Left colon (tissue), 2 donors: ENCODE measurements at regions not wholly inside any gene's neighbourhood (a gene's known extent, or its start where the extent isn't known, plus 50 kb on each side); places are given as distances from the start of the nearest gene placed in this dataset.

Source experiments
- ATAC-seq: fragments of 200-7000 bp; cut with Tn5 transposase; one replicate; pipeline ENCODE4 v1.9.1; 2020; ENCODE audit warnings: mild to moderate bottlenecking, moderate library complexity
- DNase-seq, 2 donors: peaks; one replicate each; pipeline ENCODE4 v3.0.0-alpha.2; 2020
- intact Hi-C, 2 donors: fragments of 100-400 bp; cut with DNase I in 1 of 2; cut with micrococcal nuclease in 1 of 2; formaldehyde crosslinking; loops; one replicate each; pipeline versions ENCODE4 v1.11.2 to v1.14.0; 2022; cut with DNase I, micrococcal nuclease
- donor health status: DM: no; HTN: no; CAD: no.
- donor health status: DM: yes; HTN: yes; CAD: no.

DNA sequence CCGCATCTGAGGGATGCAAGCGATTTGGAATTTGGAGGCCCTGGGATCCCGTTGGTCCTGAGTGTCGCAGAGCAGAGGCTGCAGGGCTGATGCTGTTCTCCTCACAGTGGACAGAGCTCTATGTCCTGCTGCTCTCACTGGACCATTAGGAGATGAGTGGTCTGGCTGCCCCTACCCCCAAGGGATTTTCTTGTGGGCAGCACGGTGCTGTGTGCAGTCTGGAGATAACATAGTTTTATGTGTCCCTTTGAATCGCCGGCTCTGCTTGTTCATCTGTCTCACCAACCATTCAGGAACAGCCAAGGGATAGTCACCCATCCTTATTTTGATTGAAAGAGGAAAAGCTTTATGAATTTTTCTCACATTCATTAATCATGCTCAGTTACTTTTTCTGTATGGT lies 49.9 kb downstream of the CHRM3 start:
- DNase-seq (no peak), ATAC-seq (no peak)
- intact Hi-C loops = no loop called here

DNA sequence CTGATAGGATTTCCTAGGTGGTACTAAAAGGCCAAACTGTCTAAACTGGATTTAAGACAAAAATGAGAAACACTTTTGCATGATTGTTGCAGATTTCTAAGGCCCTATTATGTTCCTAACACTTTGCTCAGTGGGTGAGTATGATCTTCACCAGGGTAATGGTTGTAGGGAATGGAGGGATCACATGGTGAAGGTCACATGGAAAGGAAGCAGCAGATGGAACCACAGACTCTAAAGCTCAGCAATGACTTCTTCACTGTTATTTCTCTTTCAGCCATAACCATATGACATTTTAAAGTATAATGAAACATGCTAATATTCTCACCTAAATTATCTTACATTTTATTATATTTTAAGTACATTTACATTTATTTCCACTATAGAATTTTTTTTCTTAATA lies 51.5 kb downstream of the CHRM3 start:
- ATAC-seq = no peak
- DNase-seq = no peak
- intact Hi-C loops = no loop called here

DNA sequence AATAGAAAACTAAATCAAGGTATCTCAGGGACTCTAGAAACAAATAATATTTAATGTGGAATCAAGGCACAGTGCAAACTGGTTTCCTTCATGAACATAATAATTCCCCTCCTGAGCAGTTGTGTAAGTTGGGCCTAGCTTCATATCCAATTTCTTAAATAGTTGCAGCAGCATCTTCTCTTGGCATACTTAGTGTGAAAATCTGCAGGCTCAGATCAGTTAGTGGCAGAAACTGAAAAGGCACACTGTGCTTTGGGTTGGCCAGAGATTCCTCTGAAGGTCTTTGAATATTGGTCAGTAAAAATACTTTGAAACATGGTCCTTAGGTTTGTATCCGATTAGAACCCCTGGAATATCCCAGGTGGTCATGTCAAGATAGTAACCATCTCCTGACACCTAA lies 52.5 kb downstream of the CHRM3 start:
- intact Hi-C loops = no loop called here
- ATAC-seq (no peak), DNase-seq (no peak)

DNA sequence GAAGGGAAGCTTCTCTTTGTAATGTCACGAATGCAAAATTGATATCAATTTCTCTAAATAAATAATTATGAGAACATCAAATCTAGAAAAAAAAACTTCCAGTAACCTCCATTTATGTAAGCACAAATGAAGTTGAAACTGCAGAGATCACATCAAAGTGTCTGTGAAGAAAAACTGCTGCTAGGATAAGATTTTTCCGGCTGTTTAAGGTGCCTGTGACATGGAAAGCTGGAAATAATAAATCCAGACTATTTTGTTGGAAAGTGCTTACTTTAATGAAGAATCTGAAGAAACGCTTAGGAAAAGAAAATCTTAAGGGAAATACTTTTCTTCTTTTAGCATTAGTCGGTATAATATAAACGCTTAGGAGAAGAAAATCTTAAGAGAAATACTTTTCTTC lies 57.0 kb downstream of the CHRM3 start:
- DNase-seq (no peak), ATAC-seq (no peak)
- intact Hi-C loops = no loop called here

DNA sequence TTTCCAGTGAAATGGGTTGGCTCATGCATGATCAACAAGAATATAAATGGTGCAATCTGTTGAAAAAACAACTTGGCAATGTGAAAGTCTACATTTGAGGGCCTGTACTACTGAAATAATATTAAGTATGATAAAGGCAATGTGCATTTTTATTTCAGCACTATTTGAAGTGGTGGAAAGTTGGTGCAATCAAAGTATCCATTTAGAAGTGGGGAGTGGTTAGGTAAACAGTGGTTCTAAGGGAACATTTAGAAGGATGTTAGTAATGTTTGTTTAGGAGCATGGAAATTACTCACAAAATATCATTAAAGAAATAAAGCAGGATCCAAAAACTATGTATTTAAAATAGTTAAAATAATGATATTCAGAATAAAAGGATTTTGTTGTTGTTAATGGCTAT lies 60.2 kb downstream of the CHRM3 start:
- intact Hi-C loops = no loop called here
- ATAC-seq = peak; percentile 69

DNA sequence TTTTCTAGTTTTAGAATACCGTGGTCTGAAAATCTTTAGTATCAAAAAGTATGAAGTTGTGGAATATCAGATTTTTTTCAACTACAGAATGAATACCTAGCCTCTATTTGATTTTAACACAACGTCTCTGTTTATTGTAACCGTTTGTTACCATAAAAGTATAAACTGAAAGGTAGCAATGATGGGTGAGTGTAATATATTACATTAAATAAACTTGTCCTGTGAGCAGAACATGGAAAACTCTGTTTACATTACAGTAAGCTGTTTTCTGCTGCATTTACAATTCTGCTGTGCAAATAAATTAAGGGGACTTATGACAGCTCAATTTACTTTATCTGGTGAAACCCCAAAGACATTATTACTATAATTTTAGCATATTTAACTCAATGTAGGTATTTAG lies 62.5 kb downstream of the CHRM3 start:
- ATAC-seq (peak; percentile 85), DNase-seq (no peak)
- intact Hi-C loops = no loop called here

More for the DNA sequence above, 60.2 kb downstream of the CHRM3 start:
- no peak for DNase-seq

DNA sequence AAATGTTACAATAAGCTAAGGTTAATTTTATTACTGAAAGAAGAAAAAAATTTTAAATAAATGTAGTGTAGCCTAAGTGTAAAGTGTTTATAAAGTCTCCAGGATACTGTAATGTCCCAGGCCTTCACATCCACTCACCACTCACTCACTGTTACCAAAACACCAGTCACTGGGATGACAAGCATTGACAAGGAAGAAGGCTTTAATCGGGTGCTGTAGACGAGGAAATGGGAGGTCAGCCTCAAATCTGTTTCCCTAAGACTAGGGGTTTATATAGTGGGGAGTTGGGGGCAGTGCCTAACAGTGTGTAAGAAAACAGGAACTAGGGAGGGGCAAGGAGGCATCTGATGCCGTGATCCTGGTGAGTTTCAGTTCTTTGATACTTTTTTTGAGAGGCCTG lies 69.4 kb downstream of the CHRM3 start:
- ATAC-seq = no peak
- DNase-seq = no peak
- intact Hi-C loops = no loop called here

DNA sequence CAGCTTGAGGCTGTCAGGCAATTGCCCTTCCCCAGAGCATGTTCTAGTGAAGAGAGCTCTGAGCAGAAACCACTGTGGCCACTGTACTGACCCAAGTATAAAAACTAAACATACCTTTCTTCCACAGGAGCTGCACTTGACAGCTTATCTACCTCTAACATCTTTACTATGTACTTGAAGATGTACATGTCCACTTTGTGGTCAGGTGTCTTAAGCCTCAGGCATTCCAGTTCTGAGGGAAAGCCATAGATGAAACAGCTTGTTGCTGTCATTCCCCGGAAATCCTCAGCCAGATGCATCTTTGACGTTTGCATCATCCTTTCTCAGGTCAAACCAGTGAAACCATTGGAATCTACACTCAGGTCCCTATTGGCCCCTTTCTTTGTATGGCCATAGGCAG lies 70.4 kb downstream of the CHRM3 start:
- no peak for DNase-seq
- intact Hi-C loops = no loop called here
- no peak for ATAC-seq

DNA sequence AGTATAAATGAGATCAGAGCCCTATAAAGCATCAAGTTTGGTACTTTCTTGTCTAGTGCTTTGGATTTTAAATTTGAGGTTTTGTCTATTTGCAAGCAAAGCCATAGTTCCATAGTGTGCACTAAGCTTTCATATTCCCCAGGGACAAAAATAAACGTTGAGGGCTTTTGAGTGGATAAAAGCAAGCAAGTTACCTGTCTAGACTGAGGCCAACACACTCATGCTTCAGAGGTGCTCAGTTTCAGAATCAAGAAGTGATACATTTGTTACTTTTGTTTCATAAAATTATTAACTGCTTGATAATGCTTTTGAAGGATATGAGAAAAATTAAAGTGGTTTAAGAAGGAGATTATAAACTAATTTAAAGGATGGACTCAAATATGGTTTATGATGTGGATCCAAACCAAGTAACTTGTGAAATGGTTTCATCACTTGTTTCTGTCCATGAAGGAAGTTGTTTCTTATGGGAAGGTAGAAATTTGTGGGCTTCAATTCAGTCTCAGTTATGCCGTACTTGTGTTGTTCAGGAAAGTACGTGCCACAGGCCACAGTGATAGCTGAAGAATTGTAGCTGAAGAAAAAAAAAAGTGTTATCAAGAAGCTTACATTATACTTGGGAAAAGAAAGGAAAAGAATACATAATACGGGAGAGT lies 71.2 kb downstream of the CHRM3 start:
- no peak for DNase-seq
- no peak for ATAC-seq
- intact Hi-C loops = no loop called here

DNA sequence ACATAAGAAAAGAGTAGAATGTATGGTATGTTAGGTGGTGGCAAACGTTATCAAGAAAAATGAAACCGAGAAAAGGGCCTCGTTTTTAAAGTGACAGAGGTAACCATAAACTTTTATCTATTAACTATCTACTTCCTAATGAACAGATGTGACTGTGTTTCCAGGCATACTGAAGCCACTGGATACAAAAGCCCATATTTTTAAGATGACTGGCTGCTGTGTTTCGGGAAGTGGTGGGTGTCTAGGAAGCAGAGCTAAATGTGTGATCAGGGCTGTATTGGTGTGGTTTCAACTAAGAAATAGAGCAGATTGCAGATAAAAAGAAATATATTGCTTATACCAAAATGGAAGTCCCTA lies 71.8 kb downstream of the CHRM3 start:
- intact Hi-C loops = no loop called here
- no peak for ATAC-seq
- DNase-seq = no peak

DNA sequence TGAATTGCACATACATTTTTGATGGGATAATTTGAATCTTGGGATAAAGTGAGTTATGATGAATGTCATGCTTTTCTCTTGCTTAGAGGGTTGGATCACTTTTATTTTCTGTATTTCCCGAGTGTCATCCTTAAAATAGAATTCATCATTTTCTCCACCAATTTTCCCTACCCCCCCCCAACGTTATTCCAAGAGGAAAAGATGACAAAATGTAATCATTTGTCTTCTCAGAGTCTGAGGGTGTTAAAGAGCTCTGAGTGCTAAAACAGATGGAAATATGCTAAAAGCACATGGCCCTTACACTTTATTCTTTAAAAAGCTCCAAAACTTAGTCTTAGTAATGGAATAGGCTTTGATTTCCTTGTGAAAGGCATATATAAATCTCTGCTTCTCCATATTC lies 81.4 kb downstream of the CHRM3 start:
- intact Hi-C loops = no loop called here
- ATAC-seq (no peak), DNase-seq (no peak)

DNA sequence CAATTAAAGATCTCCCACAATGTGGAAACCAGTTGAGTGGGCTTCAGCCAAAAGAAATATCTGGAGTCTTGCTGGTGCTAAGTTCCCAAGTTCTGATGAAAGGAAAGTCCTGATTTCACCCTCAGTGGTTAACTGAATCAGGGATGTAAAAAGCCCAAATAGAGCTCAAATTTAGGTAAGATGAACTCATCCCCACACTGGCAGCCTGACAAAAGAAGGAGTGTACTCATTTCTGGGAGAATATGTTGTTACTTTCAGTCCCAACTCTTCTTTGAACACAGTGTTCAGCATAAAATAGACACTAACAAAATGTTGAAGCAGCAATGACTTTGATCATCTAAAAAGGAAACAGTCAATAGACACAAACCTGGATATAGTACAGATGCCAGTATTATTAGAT lies 91.7 kb downstream of the CHRM3 start:
- intact Hi-C loops = no loop called here
- ATAC-seq = no peak
- no peak for DNase-seq

DNA sequence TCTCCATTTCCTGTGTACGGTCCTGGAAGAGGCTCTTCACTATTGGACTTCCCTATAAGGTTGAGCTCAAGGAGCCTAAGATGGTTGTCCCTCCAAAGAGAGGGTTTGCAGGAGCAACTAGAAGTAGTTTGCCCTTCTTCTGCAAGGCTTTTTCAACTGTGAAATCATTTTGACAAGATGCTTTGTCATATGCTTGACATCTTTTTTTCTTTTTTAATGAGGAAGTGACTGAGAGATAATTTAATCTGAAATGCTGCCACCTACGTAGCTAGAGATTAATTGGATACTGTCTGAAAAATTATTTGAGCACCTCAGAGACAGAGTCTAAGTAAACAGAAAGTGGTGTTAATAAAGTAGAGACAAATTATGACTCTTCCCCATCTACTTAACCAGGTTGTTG lies 97.0 kb downstream of the CHRM3 start:
- ATAC-seq (no peak), DNase-seq (no peak)
- intact Hi-C loops = no loop called here

DNA sequence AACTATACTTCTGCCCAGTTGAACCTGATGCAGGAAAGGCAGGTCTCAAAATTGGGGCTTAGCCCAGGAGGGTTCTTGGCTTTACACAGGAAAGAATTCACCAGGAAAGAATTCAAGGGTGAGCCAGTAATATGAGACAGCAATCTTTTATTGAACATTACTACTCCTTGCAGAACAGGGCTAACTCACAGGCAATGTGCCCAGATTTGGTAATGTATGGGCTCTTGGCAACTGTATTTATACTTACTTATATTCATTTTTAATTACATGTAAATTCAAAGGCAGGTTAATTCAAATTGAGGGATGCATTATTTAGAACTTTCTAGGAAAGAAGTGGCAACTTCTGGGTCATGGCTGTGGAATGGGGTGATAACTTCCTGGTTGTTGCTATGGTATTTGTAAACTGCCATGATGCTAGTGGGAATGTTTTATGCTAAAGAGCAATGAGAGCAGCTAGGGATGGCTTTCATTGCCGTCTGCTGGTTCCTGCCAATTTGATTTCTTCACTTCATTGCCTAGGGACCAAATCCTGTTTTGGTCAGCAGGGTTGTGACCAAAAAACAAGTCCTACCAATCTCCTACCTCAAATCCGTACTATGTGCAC lies 107.5 kb downstream of the CHRM3 start:
- intact Hi-C loops = no loop called here
- no peak for ATAC-seq
- no peak for DNase-seq

DNA sequence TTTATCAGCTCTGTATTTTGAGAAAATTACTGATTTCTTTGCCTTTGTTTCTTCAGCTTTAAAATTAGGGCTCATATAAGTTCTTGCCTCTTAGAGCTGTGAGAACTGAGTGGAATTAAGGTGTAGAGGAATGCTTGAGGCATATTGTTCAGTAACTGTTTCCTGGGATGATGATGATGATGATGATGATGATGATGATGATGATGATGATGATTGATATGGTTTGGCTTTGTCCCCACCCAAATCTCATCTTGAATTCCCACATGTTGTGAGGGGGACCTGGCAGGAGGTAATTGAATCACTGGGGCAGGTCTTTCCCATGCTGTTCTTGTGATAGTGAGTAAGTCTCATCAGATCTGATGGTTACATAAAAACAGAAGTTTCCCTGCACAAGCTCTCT lies 118.7 kb downstream of the CHRM3 start:
- ATAC-seq (no peak), DNase-seq (no peak)

DNA sequence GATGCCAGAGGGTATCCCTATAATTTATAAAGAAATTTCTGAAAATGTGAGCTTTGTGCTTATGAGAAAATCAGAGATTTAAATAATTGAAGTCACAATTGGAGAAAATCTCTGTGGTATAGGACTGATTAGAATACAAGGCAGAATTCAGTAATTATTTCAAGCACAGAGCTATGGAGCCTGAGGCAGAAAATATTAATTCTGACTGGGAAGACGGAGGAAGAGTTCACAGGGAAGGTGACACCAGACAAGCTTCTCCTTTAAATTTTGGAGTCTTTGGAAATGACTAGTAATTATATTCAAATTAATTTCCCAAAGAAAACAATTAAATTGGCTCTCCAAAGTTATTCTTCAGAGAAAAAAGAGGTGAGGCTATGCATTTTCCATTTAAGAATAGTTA lies 121.5 kb downstream of the CHRM3 start:
- ATAC-seq (no peak), DNase-seq (no peak)
- intact Hi-C loops = no loop called here

More for the DNA sequence above, 118.7 kb downstream of the CHRM3 start:
- intact Hi-C loops = no loop called here

DNA sequence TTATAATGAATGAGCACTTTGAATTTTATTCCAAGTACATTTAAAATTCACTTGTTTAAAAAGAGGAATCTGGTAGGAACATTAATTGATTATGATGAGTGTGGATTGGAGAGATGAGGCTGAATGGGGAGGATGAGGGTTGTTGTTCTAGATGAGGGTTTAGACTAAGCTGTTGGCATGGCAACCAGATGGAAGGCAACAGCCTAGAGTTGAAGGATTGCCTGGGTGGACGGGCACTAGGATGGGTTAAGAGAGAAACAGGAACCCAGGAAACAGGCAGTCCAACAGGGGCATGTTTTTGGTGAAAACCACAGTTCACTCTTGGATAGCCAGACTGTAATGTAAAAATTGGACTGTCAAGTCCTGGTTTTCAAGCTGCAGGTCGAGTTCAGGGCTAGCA lies 125.5 kb downstream of the CHRM3 start:
- ATAC-seq = no peak
- intact Hi-C loops = no loop called here

DNA sequence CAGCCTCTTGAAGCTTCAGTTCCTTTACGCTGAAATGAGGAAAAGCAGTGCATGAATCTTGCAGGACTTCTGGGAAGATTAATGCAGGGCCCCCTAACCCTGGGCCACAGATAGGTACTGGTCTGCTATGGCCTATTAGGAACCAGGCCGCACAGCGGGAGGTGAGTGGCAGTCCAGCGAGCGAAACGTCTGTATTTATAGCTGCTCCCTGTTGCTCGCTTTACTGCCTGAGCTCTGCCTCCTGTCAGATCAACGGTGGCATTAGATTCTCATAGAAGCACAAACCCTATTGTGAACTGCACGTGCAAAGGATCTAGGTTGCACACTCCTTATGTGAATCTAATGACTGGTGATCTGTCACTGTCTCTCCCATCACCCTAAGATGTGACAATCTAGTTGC lies 130.2 kb downstream of the CHRM3 start:
- no peak for DNase-seq
- ATAC-seq = no peak
- intact Hi-C loops = no loop called here

More for the DNA sequence above, 125.5 kb downstream of the CHRM3 start:
- DNase-seq = no peak

DNA sequence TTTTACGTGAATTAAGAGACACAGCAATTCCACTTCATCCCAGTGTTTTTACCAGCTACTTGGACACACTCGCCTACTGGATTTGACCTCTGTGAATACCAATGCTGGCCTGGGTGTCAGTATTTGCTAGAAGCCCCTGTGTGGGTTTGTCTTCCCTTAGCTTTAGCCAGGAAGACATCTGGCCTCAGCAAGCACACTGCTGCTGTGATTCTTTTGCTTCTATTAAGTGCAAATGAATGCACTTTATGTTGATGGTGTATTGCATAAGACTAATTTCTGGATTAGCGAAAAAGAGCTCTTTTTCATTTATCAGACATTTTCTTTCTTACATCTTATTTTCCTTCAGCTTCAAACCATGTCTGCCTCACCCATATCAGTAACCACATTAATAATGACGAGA lies 140.0 kb downstream of the CHRM3 start:
- no peak for DNase-seq
- intact Hi-C loops = no loop called here
- no peak for ATAC-seq

DNA sequence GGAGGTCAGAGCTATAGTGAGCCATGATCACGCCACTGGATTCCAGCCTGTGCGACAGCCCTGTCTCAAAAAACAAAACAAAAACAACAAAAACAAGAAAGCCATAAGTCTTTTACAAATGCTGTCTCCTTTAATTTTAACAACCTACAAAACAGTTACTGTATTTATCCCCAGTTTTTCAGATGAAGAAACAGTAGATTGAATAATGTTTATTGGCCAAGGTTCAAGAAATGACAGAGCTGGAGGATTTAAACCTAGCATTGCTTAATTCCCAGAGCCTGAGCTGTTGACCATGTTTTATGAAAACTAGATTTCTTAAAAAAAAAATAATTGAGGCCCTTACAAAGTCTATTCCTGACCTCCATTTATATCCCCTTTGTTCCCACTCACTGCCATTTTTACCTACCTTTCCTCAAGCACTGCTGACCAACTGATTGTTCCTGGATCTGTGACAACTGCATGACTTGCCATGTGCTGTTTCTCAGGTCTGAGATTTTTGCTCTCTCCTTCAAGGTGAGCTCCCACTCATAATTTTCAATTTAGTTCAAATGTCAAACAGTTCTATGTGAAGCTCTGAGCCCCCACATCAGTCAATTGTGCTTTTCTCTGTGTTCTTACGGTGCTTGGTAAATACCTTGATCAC lies 140.8 kb downstream of the CHRM3 start:
- DNase-seq = no peak
- intact Hi-C loops = no loop called here
- ATAC-seq = no peak
